ENCODE measurements at regions not wholly inside any gene's neighbourhood (a gene's known extent, or its start where the extent isn't known, plus 50 kb on each side); places are given as distances from the start of the nearest gene placed in this dataset.

DNA sequence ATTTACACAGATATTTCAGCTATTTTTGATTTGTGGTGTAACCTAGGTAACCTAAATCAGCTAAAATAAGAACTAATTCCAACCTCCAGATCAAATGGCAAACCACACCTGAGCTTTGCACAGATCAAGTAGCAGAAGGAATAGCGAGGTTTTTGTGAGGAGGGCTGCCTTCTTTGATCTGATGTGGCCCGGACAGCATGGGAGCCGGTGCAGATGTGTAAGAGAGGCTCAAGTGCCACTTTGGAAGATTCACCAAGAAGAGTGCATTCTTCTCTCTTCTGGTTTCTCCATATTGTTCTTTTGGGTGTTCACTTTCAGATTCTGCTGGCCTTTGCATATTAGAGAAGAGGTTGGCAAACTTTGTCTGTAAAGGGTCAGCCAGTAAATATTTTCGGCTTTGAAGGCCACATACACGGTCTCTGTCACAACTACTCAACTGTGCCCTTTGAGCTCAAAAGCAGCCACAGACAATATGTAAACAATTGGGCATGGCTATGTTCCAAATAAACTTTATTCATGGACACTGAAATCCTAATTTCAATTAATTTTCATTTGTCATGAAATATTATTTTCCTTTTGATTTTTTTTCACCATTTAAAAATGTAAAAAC lies 78.9 kb upstream of the FAM9C start:
- no peaks in the 10 kb centered on the region for H3K4me1 ChIP-seq
- TF ChIP-seq, protein P1, sequence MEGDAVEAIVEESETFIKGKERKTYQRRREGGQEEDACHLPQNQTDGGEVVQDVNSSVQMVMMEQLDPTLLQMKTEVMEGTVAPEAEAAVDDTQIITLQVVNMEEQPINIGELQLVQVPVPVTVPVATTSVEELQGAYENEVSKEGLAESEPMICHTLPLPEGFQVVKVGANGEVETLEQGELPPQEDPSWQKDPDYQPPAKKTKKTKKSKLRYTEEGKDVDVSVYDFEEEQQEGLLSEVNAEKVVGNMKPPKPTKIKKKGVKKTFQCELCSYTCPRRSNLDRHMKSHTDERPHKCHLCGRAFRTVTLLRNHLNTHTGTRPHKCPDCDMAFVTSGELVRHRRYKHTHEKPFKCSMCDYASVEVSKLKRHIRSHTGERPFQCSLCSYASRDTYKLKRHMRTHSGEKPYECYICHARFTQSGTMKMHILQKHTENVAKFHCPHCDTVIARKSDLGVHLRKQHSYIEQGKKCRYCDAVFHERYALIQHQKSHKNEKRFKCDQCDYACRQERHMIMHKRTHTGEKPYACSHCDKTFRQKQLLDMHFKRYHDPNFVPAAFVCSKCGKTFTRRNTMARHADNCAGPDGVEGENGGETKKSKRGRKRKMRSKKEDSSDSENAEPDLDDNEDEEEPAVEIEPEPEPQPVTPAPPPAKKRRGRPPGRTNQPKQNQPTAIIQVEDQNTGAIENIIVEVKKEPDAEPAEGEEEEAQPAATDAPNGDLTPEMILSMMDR (IDR thresholded peaks at IDR 0.05), result no peak
- no peak for TF ChIP-seq POLR2A (IDR thresholded peaks at IDR 0.05)
- H3K27me3 ChIP-seq, result no peaks in the 10 kb centered on the region
- no peaks in the 10 kb centered on the region for H3K9me3 ChIP-seq
- no peak for DNase-seq
- no peaks in the 10 kb centered on the region for H3K36me3 ChIP-seq
- H3K27ac ChIP-seq, result peak overlapping the region; percentile 27 to 48 (median 34)
- no peak overlapping the region for H3K4me3 ChIP-seq

DNA sequence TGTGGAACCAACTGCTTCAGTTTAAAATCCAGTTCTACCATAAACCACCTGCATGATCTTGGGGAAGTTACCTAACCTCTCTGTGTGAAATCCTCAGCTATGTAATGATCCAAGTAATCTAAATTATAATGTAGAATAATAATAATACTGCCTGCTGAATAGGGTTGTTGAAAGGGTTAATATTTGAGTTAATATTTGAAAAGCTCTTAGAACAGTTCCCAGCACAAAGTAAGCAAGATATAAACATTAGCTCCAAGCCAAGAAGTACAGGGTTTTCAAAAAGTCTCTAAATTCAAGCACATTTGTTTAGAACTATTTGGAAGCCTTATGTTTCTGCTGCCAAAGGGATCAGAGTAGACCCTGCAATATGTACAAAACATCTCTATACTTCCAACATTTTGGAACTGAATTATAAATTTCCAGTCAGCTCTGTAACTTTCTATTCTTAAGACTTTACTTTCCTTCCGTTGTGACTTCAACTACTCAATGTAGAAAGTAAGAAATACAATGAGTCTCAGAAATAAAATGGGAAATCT lies 76.7 kb upstream of the FAM9C start:
- Histone ChIP-seq H3K9me3 (no peaks in the 10 kb centered on the region), H3K27ac (peak overlapping the region in 2 of 4 donors; percentile 20 to 50), H3K4me3 (no peak overlapping the region), H3K27me3 (no peaks in the 10 kb centered on the region), H3K36me3 (no peaks in the 10 kb centered on the region), H3K4me1 (no peaks in the 10 kb centered on the region)
- TF ChIP-seq, protein P1 (IDR thresholded peaks at IDR 0.05), result no peak
- no peak for TF ChIP-seq POLR2A (IDR thresholded peaks at IDR 0.05)
- no peak for DNase-seq

DNA sequence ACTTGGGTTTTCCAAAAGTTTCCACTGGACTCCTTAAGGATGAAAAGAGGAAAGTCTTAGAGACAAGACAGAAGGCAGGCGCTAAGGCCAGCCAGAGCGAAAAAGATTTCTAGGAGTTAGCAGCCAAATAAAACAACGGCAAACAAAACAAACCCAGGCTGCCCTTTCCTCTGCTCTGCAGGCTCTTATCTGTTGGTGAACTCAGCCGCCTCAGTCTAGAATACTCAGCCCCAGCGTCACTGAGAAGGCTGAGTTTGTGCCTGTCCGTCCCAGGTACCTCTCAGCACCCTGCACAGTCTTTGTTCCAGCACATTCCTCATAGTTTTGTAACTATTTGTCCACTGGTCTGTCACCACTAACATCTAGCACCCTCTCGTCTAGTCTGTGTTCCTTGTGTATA lies 75.6 kb upstream of the FAM9C start:
- Histone ChIP-seq H3K36me3 (no peaks in the 10 kb centered on the region), H3K27ac (peak overlapping the region in 3 of 4 donors; percentile 20 to 64 (median 50)), H3K27me3 (no peaks in the 10 kb centered on the region), H3K4me1 (no peaks in the 10 kb centered on the region), H3K9me3 (no peaks in the 10 kb centered on the region), H3K4me3 (no peak overlapping the region)
- no peak for TF ChIP-seq POLR2A (IDR thresholded peaks at IDR 0.05)
- TF ChIP-seq, protein P1 (IDR thresholded peaks at IDR 0.05), result no peak
- no peak for DNase-seq

DNA sequence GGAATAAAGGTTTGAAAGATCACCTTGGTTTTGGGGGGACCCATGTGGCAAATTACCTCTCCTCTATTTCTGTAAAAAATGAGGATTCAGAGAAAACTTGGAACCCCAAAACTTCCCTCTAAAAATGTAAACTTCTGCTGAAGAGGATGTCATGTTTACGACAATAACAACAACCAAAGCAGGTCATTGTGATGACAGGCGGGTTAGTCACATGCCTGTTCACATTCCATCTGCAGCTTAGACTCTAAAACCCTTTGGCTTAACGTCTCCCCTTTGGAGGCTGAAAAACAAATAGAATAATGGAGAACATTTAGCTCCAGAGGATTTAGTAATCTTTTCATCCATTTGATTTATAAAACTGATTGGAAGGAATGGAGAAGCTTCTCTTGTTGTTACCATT lies 75.0 kb upstream of the FAM9C start:
- no peak for DNase-seq
- H3K27me3 ChIP-seq, result no peaks in the 10 kb centered on the region
- no peaks in the 10 kb centered on the region for H3K9me3 ChIP-seq
- H3K4me1 ChIP-seq, result no peaks in the 10 kb centered on the region
- H3K36me3 ChIP-seq, result no peaks in the 10 kb centered on the region
- TF ChIP-seq POLR2A (IDR thresholded peaks at IDR 0.05), result no peak
- TF ChIP-seq, protein P1 (IDR thresholded peaks at IDR 0.05), result no peak
- H3K4me3 ChIP-seq, result no peak overlapping the region
- peak overlapping the region in 2 of 4 donors; percentile 50 to 64 for H3K27ac ChIP-seq

DNA sequence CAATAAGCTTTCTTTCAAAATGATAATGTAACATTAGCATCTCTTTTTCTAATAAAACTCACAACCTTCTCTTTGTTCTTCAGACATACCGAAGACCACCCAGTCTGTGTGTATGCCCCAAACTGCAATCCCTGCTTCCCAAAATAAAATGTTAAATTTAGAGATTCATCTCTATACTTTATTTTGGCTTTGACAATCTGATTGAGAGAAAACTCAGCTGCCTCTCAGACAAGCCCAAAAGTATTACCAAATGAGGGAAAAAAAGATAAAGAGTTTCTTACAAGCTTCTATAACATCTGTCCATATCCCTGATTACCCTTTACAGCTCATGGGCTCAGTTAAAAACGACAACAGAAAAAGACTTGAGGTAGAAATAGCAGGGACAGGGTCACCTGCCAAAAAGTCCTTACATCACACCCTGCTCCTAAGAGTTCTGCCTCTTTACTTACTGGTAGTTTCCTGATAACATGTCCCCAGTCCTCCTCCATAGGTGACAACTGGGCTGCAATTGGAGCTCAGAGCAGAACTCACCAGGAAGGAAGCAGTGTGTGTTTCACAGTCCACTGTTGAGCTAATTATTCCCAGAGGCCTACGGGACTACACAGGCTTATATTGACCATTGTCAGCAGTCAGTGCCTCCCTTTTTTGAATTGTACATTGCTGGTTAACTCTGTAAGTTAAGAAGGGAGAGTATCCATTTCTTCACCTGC lies 70.9 kb upstream of the FAM9C start:
- no peaks in the 10 kb centered on the region for H3K4me1 ChIP-seq
- H3K4me3 ChIP-seq, result no peak overlapping the region
- no peak for DNase-seq
- no peaks in the 10 kb centered on the region for H3K9me3 ChIP-seq
- TF ChIP-seq, protein P1 (IDR thresholded peaks at IDR 0.05), result no peak
- no peak for TF ChIP-seq POLR2A (IDR thresholded peaks at IDR 0.05)
- H3K36me3 ChIP-seq, result no peaks in the 10 kb centered on the region
- peak overlapping the region in 1 of 4 donors; percentile 2 for H3K27ac ChIP-seq
- no peaks in the 10 kb centered on the region for H3K27me3 ChIP-seq
